HG03280 (cell line): ENCODE measurements at regions not wholly inside any gene's neighbourhood (a gene's known extent, or its start where the extent isn't known, plus 50 kb on each side); places are given as distances from the start of the nearest gene placed in this dataset.
"Not testable (repeated sequence)": the region's sequence is repeated elsewhere in the genome, so short reads cannot be mapped to it uniquely, and the experiment has no call there.

Experiments
- ATAC-seq: cut with Tn5 transposase; IDR thresholded peaks from one replicate; pipeline ENCODE4 v1.9.1; 2021; ENCODE audit warnings: mild to moderate bottlenecking, moderate library complexity; ENCODE audit not compliant: unreplicated experiment

DNA sequence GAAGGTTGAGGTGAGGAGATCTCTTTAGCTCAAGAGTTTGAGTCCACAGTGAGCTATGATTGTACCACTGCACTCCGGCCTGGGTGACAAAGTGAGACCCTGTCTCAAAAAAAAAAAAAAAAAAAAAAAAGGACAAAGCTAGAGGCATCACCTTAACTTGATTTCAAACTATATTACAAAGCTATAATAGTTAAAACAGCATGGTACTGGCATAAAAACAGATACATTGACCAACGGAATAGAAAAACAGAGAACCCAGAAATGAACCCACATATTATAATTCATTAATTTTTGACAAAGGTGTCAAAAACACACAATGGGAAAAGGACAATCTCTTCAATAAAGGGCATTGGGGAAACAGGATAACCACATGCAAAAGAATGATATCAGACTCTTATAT is 50.8 kb upstream of the MBOAT1 start:
- no peak for ATAC-seq

DNA sequence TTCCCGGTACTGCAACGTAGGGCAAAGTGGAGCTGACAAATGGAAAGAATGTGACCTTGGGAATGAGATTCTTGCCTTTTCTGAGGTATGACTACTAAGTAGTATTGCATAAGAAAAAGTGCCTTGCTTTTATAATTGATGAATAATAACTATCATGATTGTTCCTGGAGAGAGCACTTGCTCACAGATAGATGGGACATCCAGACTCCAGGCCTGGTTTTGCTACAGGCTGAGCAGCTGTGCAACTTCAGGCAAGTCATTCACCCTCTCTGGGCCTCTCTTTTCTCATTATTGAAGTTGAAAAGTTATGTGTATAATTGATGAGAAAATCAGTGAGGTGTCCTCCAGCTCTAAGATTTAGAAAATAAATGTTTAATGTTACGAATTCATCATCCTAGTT is 53.6 kb upstream of the MBOAT1 start:
- ATAC-seq, result no peak

DNA sequence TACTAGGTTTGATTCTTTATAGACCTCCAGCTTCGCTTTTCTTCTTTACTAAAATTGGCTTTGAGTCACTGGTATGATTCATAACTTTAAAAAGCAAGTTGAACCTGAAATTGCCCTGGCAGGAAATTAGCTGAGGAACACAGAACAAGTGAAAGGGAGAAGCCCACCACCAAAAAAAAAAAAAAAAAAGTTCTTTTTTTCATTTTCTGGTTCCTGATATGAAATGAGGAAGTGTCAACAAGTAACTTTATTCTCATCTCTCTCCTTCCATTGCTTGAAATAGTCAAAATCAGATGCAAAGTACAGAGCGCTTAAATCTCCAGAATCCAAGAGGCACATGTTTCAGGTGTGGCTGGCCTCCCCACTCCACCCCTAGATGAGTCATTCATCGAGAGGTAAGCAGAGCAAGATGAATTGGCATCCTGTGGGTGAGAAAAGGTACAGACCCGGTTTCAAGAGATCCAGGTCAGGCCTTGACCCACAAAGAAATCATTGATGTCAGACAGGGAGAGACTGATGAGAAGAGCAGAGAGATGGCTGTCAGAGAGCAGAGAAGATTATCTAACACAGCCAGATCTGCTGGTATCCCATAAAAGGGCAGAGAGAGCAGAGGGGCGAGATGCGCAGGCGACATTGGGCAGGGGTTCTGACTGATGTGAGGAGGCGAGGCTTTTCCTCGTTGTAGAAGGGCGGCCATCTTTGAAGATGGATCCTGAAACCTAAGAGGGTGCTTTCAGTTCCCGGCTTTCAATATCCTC is 54.8 kb upstream of the MBOAT1 start:
- ATAC-seq, result no peak

DNA sequence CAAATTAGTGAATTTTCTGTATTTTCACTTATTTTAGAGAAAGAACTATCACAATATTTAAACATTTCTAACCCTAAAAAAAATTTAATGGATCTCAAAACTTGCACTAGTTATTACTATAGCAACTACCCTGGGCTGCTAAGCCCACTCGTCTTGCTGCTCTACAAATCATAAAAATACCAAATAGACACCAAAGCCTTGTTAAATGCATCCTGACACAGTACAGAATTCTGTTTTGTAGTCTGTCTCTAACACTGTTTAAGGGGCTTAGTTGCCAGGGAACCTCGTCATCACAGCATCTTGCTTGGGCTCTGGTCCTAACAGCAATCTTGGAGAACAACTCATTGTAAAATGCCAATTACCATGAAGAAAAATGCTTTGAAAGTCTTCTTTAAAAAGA is 56.9 kb upstream of the MBOAT1 start:
- no peak for ATAC-seq

DNA sequence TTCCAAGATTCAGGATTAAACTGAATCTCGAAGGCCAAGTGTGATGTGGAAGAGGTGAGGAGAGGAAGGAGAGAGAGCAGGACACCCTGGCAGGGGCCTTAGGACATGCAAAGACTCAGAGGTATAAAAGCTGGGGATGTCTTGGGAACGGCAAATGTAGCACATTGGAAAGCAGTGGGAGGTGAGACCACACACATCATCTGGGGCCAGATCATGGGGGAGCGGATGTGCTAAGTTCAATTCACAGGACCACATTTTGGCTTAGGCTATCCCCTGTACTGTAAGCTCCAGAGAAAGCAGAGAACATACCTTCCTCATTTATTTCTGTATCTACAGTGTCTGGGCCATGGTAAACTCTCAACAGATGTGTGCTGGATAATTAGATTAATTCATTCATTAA is 59.5 kb upstream of the MBOAT1 start:
- no peak for ATAC-seq

DNA sequence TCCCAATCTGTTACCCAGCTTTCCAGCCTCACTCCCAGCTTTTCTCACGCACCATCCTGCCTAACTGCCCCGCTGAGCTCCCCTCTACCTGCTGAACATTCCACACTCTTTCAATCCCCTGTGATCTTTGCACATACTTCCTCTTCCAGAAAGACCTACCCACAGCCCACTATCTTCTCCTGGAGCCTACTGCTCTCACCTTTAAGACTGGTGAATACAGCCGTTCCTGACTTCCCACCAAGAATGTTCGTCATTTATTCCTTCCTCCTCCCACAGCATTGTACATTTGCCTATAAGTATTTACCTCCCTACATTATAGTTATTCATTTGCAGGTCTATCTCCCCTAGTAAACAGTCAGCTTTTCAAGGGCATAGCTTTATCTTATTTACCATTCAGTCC is 61.9 kb upstream of the MBOAT1 start:
- no peak for ATAC-seq

DNA sequence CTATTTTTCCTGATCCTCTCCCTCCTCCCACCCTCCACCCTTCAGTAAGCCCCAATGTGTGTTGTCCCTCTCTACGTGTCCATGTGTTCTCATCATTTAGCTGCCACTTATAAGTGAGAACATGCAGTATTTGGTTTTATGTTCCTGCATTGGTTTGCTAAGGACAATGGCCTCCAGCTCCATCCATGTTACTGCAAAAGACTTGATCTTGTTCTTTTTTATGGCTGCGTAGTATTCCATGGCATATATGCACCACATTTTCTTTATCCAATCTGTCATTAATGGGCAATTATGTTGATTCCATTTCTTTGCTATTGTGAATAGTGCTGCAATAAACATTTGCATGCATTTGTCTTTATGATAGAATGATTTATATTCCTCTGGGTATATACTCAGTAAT is 63.6 kb upstream of the MBOAT1 start:
- ATAC-seq, result not testable (repeated sequence)

DNA sequence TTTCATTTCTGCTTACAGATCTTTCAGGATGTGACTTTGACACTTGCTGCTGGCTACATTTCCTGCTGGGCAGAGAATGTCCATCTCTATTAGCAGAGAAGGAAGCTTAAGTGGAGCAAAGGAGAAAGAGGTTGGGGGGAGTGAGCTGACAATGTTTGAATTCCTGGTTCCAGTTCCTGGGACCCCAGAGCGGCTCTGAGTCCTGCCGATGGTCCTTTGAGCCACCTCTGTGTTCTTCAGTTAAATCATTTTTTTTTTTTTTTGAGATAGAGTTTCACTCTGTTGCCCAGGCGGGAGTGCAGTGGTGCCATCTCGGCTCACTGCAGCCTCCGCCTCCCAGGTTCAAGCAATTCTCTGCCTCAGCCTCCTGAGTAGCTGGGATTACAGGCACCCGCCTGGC is 65.5 kb upstream of the MBOAT1 start:
- not testable (repeated sequence) for ATAC-seq

DNA sequence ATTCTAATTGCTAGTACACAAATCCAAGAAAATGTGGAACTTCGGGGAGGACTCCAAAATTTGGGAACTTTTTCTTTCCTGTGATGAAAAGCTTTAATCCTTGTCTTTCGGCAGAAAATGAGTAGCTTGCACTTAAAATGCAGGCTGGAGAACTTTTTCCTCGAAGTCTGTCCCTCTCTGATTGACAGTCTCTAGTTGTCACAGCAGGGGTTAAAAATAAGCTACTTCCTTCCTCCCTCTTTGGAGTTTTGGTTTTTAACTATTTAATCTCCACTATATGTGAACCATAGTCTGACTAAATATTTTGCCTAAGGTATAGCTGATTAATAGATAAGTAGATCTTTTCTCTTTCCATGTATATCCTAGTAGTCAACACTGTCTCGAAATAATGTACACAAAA is 66.8 kb upstream of the MBOAT1 start:
- ATAC-seq, result no peak

DNA sequence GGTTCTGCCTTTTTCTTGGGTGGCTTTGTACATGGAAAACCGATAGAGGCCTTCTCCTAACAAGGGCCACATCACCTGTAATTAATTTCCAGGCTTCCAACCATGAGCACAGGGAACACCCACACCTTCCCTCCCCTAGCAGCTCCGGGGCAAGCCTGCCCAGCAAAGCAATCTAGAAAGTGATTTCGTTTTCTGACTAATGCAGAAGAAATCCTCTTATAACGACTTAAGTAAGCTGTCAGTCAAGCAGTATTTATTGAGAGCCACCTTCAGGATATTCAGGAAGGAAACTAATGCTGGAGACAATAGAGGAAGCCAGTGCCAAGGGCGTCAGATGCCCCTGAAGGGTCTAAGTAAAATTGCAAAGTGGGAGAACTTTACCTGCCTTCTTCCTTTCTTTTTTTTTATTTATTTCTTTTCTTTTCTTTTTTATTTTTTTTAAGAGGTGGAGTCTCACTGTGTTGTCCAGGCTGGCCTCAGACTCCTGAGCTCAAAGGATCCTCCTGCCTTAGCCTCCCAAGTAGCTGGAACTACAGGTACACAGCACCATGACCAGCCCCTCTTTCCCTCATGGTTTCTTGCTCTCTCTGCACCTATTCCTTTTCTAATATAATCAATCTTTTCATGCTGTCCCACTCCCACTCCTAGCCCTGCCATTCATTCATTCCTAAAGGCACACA is 67.5 kb upstream of the MBOAT1 start:
- no peak for ATAC-seq

DNA sequence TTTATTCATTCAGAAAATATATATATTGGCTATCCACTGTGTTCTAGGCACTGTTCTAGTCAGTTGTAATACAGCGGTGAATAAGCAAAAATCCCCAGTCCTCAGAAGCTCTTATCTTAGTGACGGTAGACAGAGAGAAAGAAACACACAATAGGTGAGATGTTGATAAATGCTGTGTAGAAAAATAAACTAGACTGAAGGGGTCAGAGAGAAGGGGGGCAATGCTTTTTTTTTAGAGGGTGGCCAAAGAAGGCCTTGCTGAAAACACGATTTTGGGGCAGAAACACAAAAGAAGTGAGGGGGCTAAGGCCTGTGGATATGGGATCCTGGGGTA is 68.0 kb upstream of the MBOAT1 start:
- ATAC-seq, result no peak

DNA sequence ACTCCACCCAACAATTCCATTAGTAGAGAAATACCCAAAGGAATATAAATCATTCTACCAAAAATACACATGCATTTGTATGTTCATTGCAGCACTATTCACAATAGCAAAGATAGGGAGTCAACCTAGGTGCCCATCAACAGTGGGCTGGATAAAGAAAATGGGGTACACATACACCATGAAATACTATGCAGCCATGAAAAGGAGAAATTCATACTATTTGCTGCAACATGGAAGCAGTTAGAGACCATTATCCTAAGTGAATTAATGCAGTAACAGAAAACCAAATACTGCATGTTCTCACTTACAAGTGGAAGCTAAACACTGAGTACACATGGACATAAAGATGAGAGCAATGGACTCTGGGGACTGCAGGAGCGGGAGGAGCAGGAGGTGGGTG is 72.4 kb upstream of the MBOAT1 start:
- ATAC-seq, result no peak

DNA sequence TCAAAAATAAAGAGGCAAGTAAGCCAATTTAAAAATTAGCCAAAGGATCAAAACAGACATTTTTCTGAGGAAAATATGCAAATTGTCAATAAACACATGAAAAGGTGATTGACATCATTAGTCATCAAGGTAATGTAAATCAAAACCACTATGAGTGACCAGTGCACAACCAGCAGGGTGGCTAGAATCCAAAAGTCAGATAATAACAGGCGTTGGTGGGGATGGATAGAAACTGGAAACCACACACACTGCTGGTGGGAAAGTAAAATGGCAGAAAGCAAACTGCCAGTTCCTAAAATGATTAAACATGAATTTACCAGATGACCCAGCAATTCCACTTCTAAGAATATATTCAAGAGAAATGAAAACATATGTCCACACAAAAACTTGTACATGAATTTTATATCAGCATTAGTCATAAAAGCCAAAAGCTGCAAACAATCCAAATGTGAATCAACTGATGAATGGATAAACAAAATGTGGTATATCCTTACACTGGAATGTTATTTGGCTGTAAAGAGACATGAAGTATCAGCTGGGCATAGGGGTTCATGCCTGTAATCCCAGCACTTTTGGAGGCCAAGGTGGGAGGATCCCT is 74.8 kb upstream of the MBOAT1 start:
- no peak for ATAC-seq

DNA sequence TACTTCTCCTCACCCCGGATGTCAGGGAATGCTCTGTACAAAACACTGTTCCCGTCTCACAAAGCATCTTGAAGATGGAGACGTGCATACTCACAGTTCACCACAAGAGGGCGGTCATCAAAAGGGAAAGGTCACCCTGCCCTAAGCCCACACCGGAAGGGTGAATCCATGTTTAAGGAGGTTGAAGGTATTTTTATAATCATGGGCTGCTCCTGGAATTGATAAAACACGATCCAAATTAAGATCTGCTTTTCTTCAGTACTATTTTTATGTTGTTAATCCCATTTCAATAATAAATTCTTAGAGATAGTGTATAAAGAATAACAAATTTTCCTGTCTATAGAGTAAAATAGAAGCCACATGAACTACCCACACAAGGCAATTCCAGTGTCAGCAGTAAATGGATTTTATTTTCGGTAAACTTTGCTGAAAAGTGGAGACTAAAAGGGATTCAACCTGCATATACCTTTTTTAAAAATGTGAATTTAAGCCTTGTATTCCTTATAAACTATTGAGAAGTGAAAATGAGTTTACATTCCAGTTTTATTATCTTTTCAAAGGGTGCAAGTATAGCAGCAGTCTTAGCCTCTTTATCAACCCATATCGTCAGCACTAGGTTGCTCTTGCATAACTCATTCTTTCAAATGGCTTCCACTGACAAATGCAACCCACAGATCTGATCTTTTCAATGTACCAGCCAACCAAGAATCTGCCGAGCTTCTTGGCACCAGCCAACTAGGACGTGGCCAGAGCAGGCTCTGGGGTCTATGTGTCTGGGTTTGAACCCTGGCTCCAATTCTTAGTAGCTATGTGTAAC is 79.7 kb upstream of the MBOAT1 start:
- peak; percentile 81 for ATAC-seq

DNA sequence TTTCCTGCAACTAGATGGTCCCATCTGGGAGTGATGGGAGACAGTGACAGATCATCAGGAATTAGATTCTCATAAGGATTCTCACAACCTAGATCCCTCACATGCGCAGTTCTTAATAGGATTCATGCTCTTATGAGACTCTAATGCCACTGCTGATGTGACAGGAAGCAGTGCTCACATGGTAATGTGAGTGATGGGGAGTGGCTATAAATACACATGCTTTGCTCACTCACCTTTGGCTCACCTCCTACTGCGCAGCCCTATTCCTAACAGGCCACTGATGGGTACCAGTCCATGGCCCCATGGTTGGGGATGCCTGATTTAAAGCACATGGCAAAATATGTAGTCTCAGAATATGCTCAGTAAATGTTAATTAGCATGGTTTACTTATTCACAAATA is 80.6 kb upstream of the MBOAT1 start:
- ATAC-seq, result no peak

DNA sequence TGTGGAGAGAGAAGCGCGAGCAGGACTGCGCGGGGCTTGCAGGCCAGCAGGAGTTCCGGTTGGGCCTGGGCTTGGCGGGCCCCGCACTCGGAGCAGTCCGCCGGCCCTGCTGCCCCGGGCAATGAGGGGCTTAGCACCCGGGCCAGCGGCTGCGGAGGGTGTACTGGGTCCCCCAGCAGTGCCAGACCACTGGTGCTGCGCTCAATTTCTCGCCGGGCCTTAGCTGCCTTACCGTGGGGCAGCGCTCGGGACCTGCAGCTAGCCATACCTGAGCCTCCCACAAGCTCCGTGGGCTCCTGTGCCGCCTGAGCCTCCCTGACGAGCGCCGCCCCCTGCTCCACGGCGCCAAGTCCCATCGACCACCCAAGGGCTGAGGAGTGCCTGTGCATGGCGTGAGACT is 89.0 kb upstream of the MBOAT1 start:
- no peak for ATAC-seq

DNA sequence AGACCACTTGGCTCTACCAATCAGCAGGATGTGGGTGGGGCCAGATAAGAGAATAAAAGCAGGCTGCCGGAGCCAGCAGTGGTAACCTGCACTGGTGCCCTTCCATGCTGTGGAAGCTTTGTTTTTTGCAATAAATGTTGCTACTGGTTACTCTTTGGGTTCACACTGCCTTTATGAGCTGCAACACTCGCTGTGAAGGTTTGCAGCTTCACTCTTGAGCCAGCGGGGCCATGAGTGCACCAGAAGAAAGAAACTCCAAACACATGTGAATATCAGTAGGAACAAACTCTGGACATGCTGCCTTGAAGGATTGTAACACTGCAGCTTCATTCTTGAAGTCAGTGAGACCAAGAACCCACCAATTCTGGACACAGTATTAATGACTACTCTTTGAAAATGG is 89.9 kb upstream of the MBOAT1 start:
- no peak for ATAC-seq

DNA sequence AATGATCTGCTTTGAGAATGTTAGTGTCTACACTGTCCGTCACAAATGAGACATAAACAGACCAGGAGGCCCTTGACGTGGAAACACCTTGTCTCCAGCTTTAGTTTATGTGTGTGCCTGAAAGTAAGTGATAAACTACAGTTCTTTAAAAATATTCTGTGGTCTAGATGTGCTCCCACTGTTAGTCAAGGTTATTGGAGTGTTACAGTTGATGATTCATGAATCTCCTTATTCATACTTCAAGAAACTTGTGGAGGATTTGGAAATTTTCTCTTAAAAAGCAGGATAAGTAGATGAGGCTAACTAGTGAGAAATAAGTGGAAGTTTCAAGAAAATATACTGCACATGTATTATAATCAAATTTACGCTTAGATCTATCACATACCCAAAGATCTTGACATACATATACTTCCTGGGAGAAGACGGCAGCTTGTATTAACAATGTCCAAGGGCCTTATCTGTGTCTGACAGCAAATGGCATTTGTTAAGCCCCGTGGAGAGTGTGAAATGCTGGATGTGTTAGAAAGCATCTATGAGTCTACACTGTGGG is 90.5 kb upstream of the MBOAT1 start:
- ATAC-seq, result no peak

DNA sequence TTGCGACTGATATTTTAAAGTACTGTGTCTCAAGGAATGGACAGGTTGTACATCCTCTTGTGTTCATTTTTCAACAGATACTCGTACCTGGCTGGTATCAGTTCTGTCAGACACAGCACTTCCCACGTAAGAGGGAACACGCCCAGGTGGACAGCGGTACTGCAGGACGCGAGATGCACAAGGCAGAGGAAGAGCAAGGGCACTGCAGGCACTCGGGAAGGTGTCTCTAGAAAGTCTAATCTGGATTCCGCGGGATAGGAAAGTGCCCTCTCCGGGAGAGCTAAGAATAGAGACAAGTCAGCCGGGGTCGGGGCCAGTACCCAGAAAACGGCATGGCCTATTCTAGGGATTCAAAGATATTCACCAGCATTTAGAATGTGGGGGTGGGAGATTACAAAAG is 94.2 kb upstream of the MBOAT1 start:
- no peak for ATAC-seq

DNA sequence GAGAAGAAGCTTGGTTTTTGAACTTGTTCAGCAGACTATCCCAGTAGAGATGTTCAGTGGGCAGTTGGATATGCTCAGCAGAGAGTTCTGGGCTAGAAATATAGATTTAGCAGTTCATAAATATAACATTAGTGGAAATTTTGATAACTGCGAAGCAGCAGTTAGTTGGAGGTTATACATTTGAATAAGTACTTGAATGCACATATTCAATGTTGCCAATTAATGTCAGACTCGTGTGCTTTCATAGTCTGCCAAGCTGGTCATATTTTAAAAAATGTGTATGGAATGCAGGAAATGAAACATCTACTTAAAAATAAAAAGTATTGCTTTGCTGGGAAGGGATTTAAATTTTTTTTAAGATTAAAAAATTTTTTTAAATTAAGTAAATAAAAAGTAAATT is 92.5 kb upstream of the E2F3 start:
- no peak for ATAC-seq

DNA sequence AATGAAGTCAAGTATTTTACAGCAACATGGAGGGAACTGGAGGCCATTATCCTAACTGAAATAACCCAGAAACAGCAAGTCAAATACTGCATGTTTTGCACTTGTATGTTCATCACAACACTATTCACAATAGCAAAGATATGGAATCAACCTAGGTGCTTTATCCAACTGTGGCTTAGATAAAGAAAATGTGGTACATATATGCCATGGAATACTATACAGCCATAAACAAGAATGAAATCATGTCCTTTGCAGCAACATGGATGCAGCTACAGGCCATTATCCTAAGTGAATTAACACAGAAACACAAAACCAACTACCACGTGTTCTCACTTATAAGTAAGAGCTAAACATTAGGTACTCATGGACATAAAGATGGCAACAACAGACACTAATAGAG is 91.5 kb upstream of the E2F3 start:
- ATAC-seq, result no peak
